OCI-M1 (cell line): ENCODE measurements at regions not wholly inside any gene's neighbourhood (a gene's known extent, or its start where the extent isn't known, plus 50 kb on each side); places are given as distances from the start of the nearest gene placed in this dataset.
"Not testable (repeated sequence)": the region's sequence is repeated elsewhere in the genome, so short reads cannot be mapped to it uniquely, and the experiment has no call there.

Experiments used
- DNase-seq: peaks from one replicate; lab custom pipeline; 2025; lab: John Stamatoyannopoulos, UW

DNA sequence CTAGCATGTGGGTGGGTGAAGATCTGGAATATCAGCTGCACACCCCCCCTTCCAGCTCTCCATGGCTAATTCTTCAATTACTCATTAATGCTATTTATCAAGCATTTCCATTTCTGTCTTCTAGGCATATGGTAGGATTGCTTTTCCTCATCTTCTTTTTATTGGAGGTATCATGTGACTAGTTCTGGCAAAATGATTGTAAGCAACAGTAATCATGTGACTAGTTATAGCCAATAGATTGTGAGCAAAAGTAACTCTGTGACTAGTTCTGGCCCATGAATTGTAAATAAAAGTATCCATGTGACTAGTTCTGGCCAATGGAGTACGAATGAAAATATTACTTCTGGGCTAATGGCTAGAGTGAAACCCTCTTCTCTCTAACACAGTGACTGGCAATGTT lies 107.0 kb upstream of the TMEM132E start:
- no peak for DNase-seq

- not testable (repeated sequence) for DNase-seq
Measured at GRCh38 chr17:34471278-34471677, 108.1 kb upstream of the TMEM132E start.

DNA sequence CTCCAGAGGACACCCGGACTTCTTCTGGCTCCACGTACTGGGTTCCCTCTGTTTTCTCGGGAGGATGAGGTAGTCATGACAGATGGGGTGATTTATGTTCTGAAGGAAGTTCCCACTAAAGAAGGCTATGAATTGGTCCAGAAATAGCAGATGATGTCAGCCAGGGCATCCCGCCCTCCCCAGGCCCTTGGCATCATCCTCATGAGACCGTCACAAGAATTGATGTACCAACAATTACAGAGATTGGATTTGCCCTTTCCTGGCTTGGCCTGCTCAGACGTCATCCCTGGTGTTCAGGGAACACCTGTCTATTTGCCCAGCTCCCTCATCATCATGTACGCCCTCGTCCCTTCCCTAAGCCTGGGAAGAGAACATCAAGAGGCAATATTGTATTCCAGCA lies 102.8 kb upstream of the CCL1 start:
- no peak for DNase-seq

- DNase-seq = no peak
Measured at GRCh38 chr17:34464812-34465211, 101.8 kb upstream of the CCL1 start.

- DNase-seq = no peak
Measured at GRCh38 chr17:34458266-34458665, 95.2 kb upstream of the CCL1 start.

GRCh38 chr17:34456121-34456520 lies 93.1 kb upstream of the CCL1 start:
- DNase-seq = no peak

DNA sequence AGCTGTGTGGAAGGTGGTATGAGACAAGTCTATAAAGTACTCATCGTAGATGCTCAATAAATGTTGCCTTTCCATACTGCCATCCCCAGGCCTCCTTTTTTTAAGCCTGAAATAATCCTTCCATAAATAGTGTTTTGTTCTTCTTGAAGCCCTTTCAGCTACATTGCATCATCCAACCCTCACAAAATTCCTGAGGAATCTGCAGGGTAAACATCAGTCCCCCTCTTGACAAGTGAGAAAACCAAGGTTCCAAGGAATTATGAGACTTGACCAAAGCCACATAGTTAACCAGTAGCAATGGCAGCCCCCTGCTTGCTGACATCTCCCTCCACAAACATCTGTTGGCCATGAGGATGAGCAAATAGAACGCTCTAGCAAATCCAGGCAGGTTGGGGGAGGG lies 89.7 kb upstream of the CCL1 start:
- peak; percentile 17 for DNase-seq

GRCh38 chr17:34451313-34451712 lies 88.3 kb upstream of the CCL1 start:
- peak; percentile 1 for DNase-seq

GRCh38 chr17:34447406-34447805 lies 84.4 kb upstream of the CCL1 start:
- no peak for DNase-seq

- no peak for DNase-seq
Measured at GRCh38 chr17:34445101-34445500, 82.1 kb upstream of the CCL1 start.

GRCh38 chr17:34443619-34444469 lies 80.8 kb upstream of the CCL1 start:
- peak; percentile 16 for DNase-seq

GRCh38 chr17:34442387-34443111 lies 79.5 kb upstream of the CCL1 start:
- no peak for DNase-seq

DNA sequence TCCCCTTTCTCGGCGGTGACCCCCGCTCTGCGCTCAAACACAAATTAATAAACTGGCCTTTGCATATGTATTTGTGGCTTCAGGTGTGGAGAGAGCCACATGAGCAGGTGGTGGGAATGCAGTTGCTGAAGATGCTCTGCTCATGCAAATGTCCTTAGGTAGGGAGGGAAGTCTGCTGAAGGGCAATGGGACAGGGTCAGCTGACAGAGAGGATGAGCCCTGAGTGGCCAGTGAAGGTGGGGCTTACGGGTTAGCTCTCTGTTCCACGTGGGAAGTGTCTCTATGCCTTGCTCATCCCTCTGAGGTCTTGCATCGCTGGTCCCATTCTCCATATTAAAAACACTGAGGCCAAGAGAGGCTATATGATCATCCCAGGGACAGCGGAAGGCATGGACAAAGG lies 74.2 kb upstream of the CCL1 start:
- DNase-seq = no peak

DNA sequence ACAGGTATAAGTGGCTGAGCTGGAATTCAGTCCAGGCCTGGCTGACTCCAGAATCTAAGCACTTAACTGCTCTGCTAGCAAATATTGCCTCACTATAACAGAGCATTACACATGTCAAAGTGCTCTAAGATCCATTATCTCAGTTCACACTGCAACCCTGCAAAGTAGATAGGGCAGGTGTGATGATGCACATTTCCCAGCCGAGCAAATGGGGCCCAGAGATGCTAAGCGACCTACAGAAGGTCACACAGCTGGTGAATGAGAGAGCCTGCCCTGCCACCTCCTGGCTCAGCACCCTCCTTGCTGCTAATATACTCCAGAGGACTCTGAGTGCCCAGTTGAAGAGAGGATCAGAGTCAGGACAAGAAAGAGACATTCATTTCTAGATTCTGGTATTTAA lies 73.6 kb upstream of the CCL1 start:
- no peak for DNase-seq

GRCh38 chr17:34435182-34435928 lies 72.3 kb upstream of the CCL1 start:
- no peak for DNase-seq

DNA sequence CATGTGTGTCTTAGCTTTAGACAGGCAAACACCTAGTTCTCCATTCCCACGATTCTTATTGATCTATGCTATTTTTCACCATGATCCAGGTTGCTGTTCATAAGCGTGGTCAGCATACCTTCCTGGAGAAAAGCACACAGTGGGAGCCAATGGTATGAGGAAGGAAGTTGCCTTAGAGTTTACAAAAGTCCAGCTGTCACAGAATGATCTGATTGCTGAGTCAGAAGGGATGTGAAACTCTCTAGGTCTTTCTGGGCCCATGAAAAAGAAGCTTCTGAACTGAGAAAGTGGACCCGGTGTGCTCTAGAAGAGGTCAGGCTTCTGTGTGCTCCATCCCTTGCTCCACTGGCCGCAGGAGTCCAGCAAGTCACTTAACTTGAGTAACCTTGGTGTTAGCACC lies 71.0 kb upstream of the CCL1 start:
- DNase-seq = no peak

DNA sequence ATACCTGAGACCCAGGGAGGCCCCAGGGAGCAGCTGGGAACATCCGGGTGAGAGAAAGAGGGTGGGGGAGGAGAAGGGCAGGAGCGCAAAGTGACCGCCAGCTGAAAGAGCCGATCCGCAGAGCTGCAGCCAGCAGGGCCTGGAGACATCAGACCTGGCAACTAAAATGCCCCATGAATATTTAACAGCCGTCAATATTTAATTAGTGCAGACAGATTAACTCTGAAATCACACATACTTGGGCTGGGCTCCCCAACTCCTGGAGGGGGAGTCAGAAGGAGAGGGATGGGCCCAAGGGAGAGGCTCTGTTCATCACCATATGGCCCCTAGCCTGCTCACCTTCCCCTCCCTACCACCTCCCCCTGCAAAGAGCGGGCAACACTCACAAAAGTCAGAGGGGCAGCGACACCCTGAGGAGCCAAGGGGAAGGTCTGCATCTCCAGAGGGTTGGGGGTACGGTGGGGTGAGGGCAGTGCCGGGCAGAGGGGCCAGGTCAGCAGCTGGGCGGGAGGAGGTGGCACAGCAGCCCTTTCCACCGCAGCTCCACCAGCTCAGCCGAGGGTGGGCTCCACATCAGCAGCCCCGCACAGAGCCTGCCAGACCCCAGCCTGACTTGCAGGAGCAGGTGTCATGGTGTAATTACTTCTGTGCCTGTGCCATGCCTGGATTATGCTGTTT lies 61.9 kb upstream of the CCL1 start:
- no peak for DNase-seq

GRCh38 chr17:34423978-34424813 lies 61.2 kb upstream of the CCL1 start:
- no peak for DNase-seq

DNA sequence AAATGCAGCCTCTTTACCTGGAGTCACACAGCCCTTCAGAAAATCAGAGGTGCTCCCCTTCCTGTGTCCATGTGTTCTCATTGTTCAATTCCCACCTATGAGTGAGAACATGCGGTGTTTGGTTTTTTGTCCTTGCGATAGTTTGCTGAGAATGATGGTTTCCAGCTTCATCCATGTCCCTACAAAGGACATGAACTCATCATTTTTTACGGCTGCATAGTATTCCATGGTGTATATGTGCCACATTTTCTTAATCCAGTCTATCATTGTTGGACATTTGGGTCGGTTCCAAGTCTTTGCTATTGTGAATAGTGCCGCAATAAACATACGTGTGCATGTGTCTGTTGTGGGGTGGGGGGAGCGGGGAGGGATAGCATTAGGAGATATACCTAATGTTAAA lies 60.3 kb upstream of the CCL1 start:
- not testable (repeated sequence) for DNase-seq

- no peak for DNase-seq
Measured at GRCh38 chr17:34420900-34421299, 57.9 kb upstream of the CCL1 start.

DNA sequence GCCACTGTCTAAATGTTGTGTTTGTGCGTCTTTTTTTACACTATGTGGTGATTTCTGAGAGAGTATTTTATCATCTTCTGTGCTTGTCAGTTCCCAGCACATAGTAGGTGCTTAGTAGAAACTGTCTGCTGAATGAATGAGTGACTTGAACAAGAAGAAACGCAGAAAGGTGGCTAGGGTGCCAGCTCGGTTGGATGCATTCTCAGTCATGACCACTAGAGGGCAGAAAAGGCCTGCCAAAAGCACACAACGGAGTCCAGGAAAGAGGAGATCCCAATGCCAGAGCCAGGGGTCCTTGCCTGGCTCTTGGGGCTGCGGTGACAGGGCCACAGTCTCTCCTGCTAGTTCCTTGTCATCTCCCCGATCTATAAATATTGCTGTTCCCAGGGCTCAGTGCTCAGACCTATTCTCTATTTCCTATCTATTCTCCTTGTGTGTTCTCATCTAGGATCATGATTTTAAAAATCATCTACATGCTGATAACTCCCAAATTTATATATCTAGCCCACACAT lies 57.3 kb upstream of the CCL1 start:
- peak; percentile 79 for DNase-seq
